ENCODE measurements at regions not wholly inside any gene's neighbourhood (a gene's known extent, or its start where the extent isn't known, plus 50 kb on each side); places are given as distances from the start of the nearest gene placed in this dataset.
A peak's percentile ranks its signal among the peaks of the same experiment; 100 is the strongest.

GRCh38 chr1:39117899-39118450 is 86.5 kb upstream of the MACF1 start:
- H3K27ac ChIP-seq (ENCODE audit: low read depth, low read length): no peak overlapping the region
- WGBS (ENCODE audit: insufficient coverage): no CpG with 5 or more reads among the region's 1 CpG
- no peaks in the 10 kb centered on the region for H3K4me1 ChIP-seq (ENCODE audit: control insufficient read depth, insufficient read depth, low read length)
- no peaks in the 10 kb centered on the region for H3K27me3 ChIP-seq (ENCODE audit: control insufficient read depth, insufficient read depth, low read length)
- H3K9me3 ChIP-seq (ENCODE audit: control insufficient read depth, insufficient read depth, low read length): no peaks in the 10 kb centered on the region
- no peak overlapping the region for H3K4me3 ChIP-seq (ENCODE audit: low read depth, low read length)
- no peak for DNase-seq (ENCODE audit: low read depth in 4 of 6, low spot score in 6 of 6)
- H3K36me3 ChIP-seq (ENCODE audit: control insufficient read depth, insufficient read depth, low read length): peaks cover 16% of the 10 kb centered on the region

GRCh38 chr1:39122056-39122455 is 82.4 kb upstream of the MACF1 start:
- Histone ChIP-seq H3K4me1 (ENCODE audit: control insufficient read depth, insufficient read depth, low read length) (peaks cover 7% of the 10 kb centered on the region), H3K9me3 (ENCODE audit: control insufficient read depth, insufficient read depth, low read length) (no peaks in the 10 kb centered on the region), H3K27me3 (ENCODE audit: control insufficient read depth, insufficient read depth, low read length) (no peaks in the 10 kb centered on the region), H3K36me3 (ENCODE audit: control insufficient read depth, insufficient read depth, low read length) (peaks cover 23% of the 10 kb centered on the region), H3K27ac (ENCODE audit: low read depth, low read length) (no peak overlapping the region), H3K4me3 (ENCODE audit: low read depth, low read length) (no peak overlapping the region)
- DNase-seq (ENCODE audit: low read depth in 4 of 6, low spot score in 6 of 6): no peak
- WGBS (ENCODE audit: insufficient coverage): no CpG with 5 or more reads among the region's 6 CpGs

GRCh38 chr1:39124282-39124681 is 80.2 kb upstream of the MACF1 start:
- peaks cover 23% of the 10 kb centered on the region for H3K36me3 ChIP-seq (ENCODE audit: control insufficient read depth, insufficient read depth, low read length)
- H3K27ac ChIP-seq (ENCODE audit: low read depth, low read length): no peak overlapping the region
- no peak for DNase-seq (ENCODE audit: low read depth in 4 of 6, low spot score in 6 of 6)
- H3K4me1 ChIP-seq (ENCODE audit: control insufficient read depth, insufficient read depth, low read length): peaks cover 9% of the 10 kb centered on the region
- H3K9me3 ChIP-seq (ENCODE audit: control insufficient read depth, insufficient read depth, low read length): no peaks in the 10 kb centered on the region
- H3K27me3 ChIP-seq (ENCODE audit: control insufficient read depth, insufficient read depth, low read length): no peaks in the 10 kb centered on the region
- WGBS (ENCODE audit: insufficient coverage): no CpG with 5 or more reads among the region's 1 CpG
- no peak overlapping the region for H3K4me3 ChIP-seq (ENCODE audit: low read depth, low read length)

- Histone ChIP-seq H3K27ac (ENCODE audit: low read depth, low read length) (peak overlapping the region; percentile 67), H3K9me3 (ENCODE audit: control insufficient read depth, insufficient read depth, low read length) (no peaks in the 10 kb centered on the region), H3K4me1 (ENCODE audit: control insufficient read depth, insufficient read depth, low read length) (peaks cover 13% of the 10 kb centered on the region), H3K36me3 (ENCODE audit: control insufficient read depth, insufficient read depth, low read length) (peaks cover 15% of the 10 kb centered on the region), H3K27me3 (ENCODE audit: control insufficient read depth, insufficient read depth, low read length) (no peaks in the 10 kb centered on the region), H3K4me3 (ENCODE audit: low read depth, low read length) (no peak overlapping the region)
- DNase-seq (ENCODE audit: low read depth in 4 of 6, low spot score in 6 of 6): peak in 2 of 6 donors; percentile 75 to 85
Measured at GRCh38 chr1:39127513-39127912, 77.0 kb upstream of the MACF1 start.

GRCh38 chr1:39128126-39128525 is 76.4 kb upstream of the MACF1 start:
- Histone ChIP-seq H3K9me3 (ENCODE audit: control insufficient read depth, insufficient read depth, low read length) (no peaks in the 10 kb centered on the region), H3K4me3 (ENCODE audit: low read depth, low read length) (no peak overlapping the region), H3K27me3 (ENCODE audit: control insufficient read depth, insufficient read depth, low read length) (no peaks in the 10 kb centered on the region), H3K36me3 (ENCODE audit: control insufficient read depth, insufficient read depth, low read length) (peaks cover 14% of the 10 kb centered on the region), H3K4me1 (ENCODE audit: control insufficient read depth, insufficient read depth, low read length) (peaks cover 17% of the 10 kb centered on the region), H3K27ac (ENCODE audit: low read depth, low read length) (no peak overlapping the region)
- DNase-seq (ENCODE audit: low read depth in 4 of 6, low spot score in 6 of 6): no peak
- WGBS (ENCODE audit: insufficient coverage): 75% methylated on average over 2 of the region's 4 CpGs

GRCh38 chr1:39128959-39129358 is 75.5 kb upstream of the MACF1 start:
- Histone ChIP-seq H3K9me3 (ENCODE audit: control insufficient read depth, insufficient read depth, low read length) (no peaks in the 10 kb centered on the region), H3K36me3 (ENCODE audit: control insufficient read depth, insufficient read depth, low read length) (peaks cover 11% of the 10 kb centered on the region), H3K27ac (ENCODE audit: low read depth, low read length) (peak overlapping the region; percentile 42), H3K4me1 (ENCODE audit: control insufficient read depth, insufficient read depth, low read length) (peaks cover 20% of the 10 kb centered on the region), H3K27me3 (ENCODE audit: control insufficient read depth, insufficient read depth, low read length) (no peaks in the 10 kb centered on the region), H3K4me3 (ENCODE audit: low read depth, low read length) (no peak overlapping the region)
- 89% methylated on average over 1 of the region's 2 CpGs for WGBS (ENCODE audit: insufficient coverage)
- no peak for DNase-seq (ENCODE audit: low read depth in 4 of 6, low spot score in 6 of 6)

GRCh38 chr1:39129514-39129913 is 75.0 kb upstream of the MACF1 start:
- Histone ChIP-seq H3K27ac (ENCODE audit: low read depth, low read length) (peak overlapping the region; percentile 42), H3K9me3 (ENCODE audit: control insufficient read depth, insufficient read depth, low read length) (no peaks in the 10 kb centered on the region), H3K27me3 (ENCODE audit: control insufficient read depth, insufficient read depth, low read length) (no peaks in the 10 kb centered on the region), H3K4me3 (ENCODE audit: low read depth, low read length) (no peak overlapping the region), H3K4me1 (ENCODE audit: control insufficient read depth, insufficient read depth, low read length) (peaks cover 20% of the 10 kb centered on the region), H3K36me3 (ENCODE audit: control insufficient read depth, insufficient read depth, low read length) (peaks cover 10% of the 10 kb centered on the region)
- no peak for DNase-seq (ENCODE audit: low read depth in 4 of 6, low spot score in 6 of 6)

- H3K4me1 ChIP-seq (ENCODE audit: control insufficient read depth, insufficient read depth, low read length): peaks cover 20% of the 10 kb centered on the region
- peaks cover 12% of the 10 kb centered on the region for H3K36me3 ChIP-seq (ENCODE audit: control insufficient read depth, insufficient read depth, low read length)
- H3K9me3 ChIP-seq (ENCODE audit: control insufficient read depth, insufficient read depth, low read length): no peaks in the 10 kb centered on the region
- no peak overlapping the region for H3K4me3 ChIP-seq (ENCODE audit: low read depth, low read length)
- H3K27me3 ChIP-seq (ENCODE audit: control insufficient read depth, insufficient read depth, low read length): no peaks in the 10 kb centered on the region
- no CpG with 5 or more reads among the region's 1 CpG for WGBS (ENCODE audit: insufficient coverage)
- H3K27ac ChIP-seq (ENCODE audit: low read depth, low read length): peak overlapping the region; percentile 42
- no peak for DNase-seq (ENCODE audit: low read depth in 4 of 6, low spot score in 6 of 6)
Measured at GRCh38 chr1:39130325-39130724, 74.2 kb upstream of the MACF1 start.

- WGBS (ENCODE audit: insufficient coverage): 59% methylated on average over 2 of the region's 2 CpGs
- H3K9me3 ChIP-seq (ENCODE audit: control insufficient read depth, insufficient read depth, low read length): no peaks in the 10 kb centered on the region
- no peaks in the 10 kb centered on the region for H3K27me3 ChIP-seq (ENCODE audit: control insufficient read depth, insufficient read depth, low read length)
- H3K36me3 ChIP-seq (ENCODE audit: control insufficient read depth, insufficient read depth, low read length): peaks cover 5% of the 10 kb centered on the region
- H3K4me3 ChIP-seq (ENCODE audit: low read depth, low read length): no peak overlapping the region
- peak overlapping the region; percentile 75 for H3K27ac ChIP-seq (ENCODE audit: low read depth, low read length)
- DNase-seq (ENCODE audit: low read depth in 4 of 6, low spot score in 6 of 6): no peak
- peaks cover 14% of the 10 kb centered on the region for H3K4me1 ChIP-seq (ENCODE audit: control insufficient read depth, insufficient read depth, low read length)
Measured at GRCh38 chr1:39131940-39132339, 72.6 kb upstream of the MACF1 start.

GRCh38 chr1:39132505-39133339 is 71.8 kb upstream of the MACF1 start:
- Histone ChIP-seq H3K4me1 (ENCODE audit: control insufficient read depth, insufficient read depth, low read length) (peaks cover 12% of the 10 kb centered on the region), H3K27me3 (ENCODE audit: control insufficient read depth, insufficient read depth, low read length) (no peaks in the 10 kb centered on the region), H3K27ac (ENCODE audit: low read depth, low read length) (peak overlapping the region; percentile 75), H3K9me3 (ENCODE audit: control insufficient read depth, insufficient read depth, low read length) (no peaks in the 10 kb centered on the region), H3K4me3 (ENCODE audit: low read depth, low read length) (no peak overlapping the region), H3K36me3 (ENCODE audit: control insufficient read depth, insufficient read depth, low read length) (peaks cover 5% of the 10 kb centered on the region)
- DNase-seq (ENCODE audit: low read depth in 4 of 6, low spot score in 6 of 6): peak in 2 of 6 donors; percentile 41 to 69
- 19% methylated on average over 6 of the region's 9 CpGs for WGBS (ENCODE audit: insufficient coverage)
